IPS DF 4.7 (cell line): ENCODE measurements at regions not wholly inside any gene's neighbourhood (a gene's known extent, or its start where the extent isn't known, plus 50 kb on each side); places are given as distances from the start of the nearest gene placed in this dataset.
"Not testable (repeated sequence)": the region's sequence is repeated elsewhere in the genome, so short reads cannot be mapped to it uniquely, and the experiment has no call there.

Experiments
- DNase-seq: peaks from one replicate; pipeline ENCODE4 v3.0.0-alpha.2; 2013; ENCODE audit warnings: low spot score; ENCODE audit errors: extremely low read depth

DNA sequence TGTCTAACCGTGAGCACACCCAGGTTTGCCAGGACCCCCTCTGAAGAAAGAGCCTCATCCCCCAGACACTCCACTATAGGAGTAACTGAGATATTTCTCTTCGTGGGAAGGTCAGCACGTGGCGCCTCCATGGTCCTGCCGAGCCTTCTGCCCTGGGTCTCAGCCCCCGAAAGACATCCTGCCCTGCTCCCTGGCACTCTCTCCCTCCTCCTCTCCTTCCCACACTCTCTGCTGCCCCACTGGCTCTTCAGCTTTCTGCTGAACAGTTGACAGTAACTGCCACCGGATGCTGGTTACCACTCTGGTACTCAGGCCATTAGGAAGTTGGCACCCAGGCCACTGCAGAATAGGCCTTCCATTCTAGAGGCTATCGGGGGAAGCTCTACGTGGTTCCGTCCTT, 185.2 kb downstream of the UACA start:
- DNase-seq: no peak

DNA sequence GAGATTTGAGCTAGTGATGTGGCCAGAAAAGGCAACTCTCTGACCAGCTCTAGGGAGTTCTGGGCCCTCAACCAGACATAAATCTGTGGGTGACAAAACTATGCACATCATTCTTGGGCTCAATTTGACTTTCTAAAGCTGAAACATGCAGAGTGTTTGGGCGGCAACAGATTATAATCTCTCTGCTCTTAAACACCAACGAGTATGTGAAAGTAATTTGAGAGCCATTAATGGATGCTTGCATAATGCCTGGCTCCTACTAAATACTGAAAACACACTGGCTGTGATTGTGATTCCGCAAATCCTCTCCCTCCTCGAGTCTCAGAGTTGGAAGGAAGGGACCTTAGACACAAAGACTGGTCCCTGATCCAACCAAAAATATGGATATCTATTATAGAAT, 186.7 kb downstream of the UACA start:
- no peak for DNase-seq

DNA sequence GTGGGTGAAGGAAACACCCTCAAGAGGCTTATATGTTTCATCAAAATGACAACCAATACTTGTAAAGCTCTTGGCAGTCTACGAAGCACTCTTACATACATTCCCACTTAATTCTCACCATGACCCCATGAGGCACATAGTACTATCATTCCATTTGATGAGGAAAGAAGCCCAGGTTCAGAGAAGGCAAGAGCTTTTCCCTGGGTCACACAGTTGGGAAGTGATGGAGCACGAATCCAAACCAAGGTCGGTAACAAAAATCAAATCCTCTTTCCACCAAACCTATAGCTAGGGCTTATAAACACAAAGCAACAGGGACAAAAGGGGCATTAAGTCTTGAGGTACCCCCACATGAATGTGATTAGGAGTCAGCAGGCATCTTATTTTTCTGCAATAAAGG, 187.1 kb downstream of the UACA start:
- no peak for DNase-seq

DNA sequence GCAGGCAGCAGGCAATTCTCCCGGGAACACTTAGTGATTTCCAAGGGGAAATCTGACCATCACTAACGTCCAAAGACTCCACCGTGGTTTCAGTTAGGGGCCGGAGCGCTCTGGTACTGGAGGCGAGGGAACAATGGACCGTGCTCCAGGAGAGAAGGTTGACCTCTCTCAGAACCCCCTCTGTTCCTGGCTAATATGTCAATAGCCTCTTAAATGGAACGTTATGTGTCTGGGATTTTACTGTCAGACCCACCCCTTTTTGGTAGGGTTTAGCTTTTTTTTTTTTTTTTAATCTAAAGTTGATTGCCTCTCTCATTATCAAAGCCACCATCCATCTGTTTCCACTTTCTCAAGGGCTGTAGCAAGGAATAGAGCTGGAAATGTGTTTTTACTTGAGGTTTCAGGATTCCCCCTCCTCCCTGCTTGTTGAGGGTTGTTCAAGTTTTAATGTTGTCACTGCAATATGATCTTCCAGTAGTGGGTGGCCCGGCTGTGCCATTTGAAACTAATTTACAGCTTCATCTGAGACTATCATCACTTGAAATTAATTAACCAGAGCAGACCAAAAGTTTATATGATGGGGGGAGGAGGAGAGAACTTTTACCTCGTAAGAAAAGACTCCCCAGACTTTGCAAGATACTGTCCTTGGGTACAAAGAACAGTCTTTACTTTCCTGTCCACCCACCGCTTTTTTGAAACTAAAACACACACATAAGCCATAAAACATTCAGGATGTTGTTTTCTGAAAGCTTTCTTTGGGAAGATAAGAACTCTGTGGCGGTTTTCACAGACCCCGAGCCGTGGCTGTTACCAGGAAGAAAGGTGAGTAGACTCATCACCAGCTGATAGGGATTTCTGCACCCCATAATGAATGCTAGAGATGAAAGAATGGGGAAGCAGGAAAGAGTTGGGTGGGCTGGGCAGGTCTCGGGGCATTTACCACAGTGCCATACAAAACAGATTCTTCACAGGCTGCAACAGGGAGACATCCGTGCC, 187.8 kb downstream of the UACA start:
- DNase-seq: no peak

DNA sequence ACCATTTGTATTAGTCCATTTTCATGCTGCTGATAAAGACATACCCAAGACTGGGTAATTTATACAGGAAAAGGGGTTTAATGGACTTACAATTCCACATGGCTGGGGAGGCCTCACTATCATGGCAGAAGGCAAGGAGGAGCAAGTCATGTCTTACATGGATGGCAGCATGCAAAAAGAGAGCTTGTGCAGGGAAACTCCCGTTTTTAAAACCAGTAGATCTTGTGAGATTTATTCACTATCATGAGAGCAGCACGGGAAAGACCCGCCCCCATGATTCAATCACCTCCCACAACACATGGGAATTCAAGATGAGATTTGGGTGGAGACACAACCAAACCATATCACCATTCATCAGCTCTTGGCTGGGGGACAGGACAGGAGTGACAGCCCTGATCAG, 189.0 kb downstream of the UACA start:
- DNase-seq: not testable (repeated sequence)

DNA sequence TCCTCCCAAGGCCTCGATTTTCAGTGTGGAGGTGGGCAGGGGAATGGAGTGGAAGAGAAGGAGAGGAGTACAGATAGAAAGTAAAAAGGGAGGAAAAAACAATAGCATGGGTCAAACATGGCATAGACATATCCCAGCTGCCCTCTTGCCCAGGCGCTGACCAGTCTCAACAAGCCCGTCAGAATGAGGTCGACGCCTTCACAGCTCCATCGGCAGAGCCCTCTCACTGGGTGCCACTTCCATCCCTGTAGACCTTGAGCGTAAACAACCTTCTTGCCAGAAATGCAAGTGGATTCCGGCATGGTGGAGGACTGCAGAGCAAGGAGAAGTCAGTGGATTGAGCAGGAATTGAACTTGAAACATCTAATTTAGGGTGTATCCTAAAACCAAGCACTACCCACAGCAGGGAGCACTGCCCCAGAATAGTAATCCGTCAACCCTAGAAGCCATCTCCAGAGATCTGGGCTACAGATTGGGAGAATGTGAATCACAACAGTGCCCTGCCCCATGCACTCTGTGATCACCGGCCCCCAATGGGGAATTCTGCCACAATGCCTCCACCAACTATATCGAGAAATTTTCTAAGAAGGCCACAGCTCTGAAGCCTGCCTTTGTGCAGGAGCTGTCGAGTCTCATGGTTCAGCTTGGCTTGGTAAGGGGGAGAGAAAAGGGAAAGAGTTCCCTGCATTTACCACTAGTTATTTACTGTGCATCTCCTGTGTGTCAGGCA, 190.1 kb downstream of the UACA start:
- no peak for DNase-seq

DNA sequence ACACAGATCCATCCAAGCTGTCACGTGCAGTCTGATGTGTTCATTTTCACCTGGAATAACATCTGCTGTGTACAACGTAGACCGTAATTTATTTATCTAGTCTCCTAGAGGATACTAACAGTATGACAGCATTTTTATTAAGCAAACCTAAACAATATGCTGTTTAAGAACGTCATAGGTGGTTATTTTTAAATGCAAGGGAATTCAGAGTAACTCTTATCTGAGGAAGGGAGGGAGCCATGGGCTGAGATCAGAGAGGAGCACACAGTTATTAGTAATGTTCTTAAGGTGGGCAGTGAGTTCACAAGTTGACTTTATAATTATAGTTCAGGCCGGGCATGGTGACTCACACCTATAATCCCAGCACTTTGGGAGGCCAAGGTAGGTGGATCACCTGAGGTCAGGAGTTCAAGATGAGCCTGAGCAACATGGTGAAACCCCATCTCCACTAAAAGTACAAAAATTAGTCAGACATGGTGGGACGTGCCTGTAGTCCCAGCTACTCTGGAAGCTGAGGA, 193.6 kb downstream of the UACA start:
- no peak for DNase-seq

DNA sequence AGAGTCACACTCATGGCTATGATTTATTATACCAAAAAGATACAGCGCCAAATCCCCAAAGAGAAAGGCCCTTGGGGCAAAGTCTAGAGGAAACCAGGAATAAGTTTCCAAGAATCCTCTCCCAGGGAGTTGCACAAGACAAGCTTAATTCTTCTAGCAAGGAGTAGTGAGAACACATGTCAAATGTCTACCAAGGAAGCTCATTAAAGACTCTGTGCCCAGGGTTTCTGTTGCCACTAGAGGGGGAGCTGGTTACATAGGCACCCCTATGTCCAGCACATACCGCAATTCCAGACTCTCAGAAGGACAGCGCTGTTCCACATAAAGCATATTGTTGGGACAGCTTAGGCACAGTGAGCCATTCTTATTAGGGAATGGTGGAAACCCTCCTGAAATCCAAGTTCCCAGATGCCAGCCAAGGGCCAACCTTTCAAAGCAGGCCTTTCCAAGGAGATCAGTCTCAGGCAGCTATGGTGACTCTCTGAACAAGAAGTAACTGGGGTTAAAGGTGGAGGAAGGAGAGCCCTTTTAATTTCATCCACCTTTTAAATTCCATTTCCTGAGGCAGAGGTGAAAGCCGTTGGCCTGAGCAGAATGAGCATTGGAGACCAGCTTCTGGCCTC, 194.2 kb downstream of the UACA start:
- DNase-seq: no peak

DNA sequence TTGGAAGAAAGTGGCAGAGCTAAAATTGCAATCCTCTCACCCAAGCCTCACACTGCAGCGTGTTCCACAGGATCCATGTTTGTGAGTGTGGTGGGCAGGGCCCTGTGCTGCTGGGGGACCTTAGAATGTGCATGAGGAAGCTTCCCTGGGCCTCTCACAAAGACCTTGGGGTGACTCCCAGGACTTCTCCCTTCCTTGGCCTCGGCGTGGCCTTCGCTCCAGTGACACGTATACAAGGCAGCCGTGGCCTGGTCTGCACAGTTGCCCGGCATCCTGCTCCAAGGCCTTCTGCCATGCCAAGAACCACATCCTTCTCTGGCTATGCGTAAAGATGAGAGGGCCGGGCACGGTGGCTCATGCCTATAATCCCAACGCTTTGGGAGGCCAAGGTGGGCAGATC, 196.4 kb downstream of the UACA start:
- no peak for DNase-seq

DNA sequence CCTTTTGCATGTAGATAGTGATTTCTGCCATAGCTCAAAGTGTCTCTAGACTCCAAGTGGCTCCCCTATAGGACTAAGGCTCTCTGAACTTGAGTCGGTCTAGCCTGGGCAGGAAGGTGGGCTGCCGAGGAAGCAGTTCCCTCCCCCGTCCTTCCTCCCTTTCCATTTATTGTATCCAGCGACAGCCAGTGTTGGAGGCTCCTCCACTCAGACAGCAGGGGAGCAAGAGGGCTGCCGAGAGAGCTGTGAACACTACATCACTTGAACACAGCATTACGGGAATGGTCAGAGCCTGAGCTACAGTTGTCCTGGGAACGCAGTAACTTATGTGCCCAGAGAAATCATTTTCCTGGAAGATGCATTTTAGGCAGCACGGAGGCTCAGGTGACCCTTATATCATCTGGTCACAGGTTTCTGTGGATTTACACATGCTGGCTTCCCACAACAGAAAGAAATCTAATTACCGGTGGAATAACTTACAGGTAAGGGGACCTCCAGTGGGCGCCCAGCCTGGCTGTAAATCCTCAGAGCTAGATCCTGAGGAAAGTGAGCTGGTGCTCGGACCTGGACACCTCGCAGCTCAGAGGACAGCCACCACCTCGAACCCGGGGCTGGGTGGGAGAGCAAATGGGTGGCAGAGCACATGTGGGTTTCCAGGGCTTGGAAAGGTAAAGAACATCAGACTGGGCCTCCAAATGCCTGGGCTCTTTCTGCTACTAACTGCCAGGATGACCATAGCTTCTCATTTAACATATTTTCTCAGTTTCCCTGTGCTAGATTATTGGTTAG, 197.1 kb downstream of the UACA start:
- DNase-seq: peak; percentile 22

DNA sequence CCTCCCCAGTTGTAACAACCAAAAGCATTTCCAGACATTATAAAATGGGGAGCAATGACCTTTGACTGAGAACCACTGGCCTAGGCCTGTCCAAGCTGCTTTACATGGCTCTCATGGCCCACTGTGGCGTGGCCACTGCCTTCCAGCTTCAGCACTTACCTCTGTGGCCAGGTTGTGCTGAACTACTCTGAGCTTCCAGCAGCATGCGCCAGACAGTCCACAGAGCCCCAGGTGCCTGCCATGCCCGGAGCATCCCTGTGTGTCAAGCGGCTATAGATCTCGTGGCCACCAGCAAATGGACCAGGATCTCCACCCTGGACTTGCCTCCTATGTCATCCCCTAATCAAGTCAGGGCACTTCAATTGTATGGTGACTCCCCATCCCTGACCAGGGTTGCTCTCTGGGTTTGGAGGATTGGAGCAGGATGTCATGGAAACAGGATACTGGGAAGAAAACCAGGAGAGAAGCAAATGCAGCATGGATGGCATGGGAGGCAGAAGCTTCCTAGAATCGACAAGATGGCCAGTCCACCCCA, 199.7 kb downstream of the UACA start:
- DNase-seq: no peak

DNA sequence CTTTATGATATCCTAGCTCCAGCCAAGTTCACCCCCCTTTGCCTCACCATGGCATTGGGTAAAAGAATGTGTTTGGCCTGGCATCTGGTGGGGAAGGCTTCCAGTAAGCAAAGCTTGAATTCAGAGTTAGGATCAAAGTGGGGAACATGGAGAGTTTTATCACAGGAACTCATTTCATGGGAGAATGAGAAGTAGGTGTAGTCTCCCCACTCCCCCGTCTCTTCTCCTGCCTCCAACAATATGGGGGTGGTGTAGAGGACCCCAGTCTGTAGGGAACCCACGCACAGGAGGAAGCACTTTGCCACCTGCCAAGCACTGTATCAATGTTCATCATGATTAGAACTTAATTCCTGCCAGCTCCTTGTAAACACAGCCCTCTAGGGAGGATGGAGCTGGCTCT, 200.5 kb downstream of the UACA start:
- no peak for DNase-seq

DNA sequence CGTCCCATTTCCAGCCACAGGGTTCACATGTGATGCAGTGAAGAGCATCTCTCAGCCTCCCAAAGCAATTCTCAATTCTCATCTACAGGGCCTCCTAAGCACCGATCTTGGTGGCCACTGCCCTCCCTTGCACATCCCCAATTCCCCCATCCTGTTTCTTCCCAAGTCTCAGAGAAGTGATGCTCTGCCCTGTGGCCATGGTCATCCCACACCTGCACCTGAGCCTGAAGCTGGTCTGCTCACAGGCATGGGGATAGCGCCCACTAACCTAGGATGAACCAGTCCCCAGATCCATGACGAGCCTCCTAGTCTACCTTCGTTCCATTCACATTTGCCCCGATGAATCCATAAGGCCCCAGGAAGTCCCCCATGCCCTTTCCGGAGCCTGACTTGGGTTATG, 201.5 kb downstream of the UACA start:
- no peak for DNase-seq

DNA sequence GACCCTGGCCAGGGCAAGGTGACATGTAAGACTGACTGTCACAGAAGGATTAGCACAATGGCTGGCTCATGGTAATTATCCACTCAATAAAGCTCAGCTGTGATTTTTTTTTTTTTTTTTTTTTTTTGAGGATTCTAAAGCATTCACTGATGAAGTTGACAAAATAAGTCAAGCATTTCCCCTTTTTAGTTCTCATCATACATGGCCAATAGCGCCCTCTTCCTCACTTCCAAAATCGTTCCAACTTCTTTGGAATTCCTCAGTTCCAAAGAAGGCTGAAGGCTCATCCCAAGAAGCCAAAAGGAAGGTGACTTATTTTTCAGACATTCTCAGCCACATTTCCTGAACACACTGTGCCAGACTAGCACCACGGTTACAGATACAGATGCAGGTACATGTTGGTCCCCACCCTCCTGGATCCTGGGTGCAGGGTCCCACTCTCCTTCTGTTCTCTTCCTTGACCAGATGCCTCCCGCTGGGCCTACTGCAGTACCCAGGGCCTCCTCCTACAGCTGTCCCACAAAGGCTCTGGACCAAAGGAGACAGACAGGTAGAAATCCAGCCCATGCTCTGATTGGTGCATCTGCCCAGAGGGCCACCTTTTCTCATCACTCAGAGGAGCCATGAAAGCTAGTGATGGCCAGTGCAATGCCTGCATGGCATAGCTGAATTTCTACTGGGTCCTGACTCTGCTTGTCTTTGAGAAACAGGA, 202.6 kb downstream of the UACA start:
- DNase-seq: no peak

DNA sequence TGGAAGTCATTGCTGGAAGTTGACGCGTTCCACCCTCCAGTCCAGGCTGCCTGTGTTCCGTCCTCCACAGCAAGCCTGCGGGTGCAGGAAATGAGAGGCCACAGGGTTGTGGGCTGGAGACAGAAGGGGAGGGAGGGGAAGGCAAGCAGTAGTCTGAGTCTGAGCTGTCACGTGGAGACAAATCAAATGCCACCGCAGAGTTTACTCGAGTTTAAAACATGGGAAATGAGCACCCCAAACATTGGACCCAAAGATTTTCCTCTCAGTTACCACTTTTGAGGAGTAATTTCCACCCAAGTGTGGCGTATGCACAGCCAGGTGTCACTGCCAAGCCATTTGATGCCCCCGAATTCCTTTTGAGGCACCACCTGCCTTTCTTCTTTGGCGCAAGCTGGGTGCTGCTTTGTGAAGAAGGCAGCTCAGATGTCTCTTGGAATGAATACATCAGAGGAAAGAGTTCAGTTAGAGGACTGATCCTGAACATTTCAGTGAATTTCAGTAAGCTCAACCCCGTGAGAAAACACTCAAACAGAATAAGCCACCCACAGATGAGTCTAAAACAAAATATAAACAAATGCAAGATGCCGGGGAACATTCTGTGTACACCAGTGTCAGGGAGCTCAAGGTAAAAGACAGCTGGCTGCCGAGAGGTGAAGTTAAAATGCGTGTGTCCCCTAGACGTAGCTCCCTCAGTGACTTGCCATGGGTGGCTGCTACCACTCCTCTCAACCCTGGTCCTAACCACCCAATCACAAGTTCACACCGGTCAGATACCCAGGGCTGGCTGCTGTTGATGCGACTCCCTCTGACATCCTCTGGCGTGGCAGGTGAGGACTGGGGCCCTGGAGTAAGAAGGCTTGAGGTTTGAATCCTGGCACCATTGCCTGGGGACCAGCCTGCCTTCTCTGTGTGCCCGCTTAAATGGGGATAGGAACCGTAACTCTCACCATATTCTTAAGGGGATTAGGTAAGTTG, 203.8 kb downstream of the UACA start:
- no peak for DNase-seq

DNA sequence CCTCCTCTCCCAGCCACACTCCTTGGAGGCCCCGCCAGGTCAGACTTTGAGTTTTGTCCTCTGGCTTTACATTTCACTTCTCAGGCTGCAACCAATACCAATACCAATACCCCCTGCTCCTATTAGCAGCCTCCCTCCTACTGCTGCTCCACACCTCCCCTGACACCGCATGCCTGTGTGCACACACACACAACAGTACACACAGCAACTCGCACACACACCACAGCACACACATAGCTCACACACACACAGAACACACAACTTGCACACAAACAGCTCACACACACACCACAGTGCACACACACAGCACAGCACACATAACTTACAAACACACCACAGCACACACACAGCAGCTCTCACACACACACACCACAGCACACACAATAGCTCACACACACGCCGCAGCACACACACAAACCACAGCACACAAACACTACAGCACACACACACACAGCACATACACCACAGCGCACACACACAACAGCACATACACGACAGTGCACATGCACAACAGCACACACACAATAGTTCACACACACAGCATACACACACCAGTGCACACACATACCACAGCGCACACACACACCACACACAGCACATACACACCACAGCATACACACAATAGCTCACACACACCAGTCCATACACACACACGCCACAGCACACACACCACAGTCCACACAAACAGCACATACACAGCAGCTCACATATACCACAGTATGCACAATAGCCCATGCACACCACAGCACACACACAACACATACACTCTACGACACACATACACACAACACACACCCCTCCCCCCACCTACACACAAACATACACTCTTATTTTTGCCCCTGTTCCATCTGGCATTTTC, 204.7 kb downstream of the UACA start:
- no peak for DNase-seq

DNA sequence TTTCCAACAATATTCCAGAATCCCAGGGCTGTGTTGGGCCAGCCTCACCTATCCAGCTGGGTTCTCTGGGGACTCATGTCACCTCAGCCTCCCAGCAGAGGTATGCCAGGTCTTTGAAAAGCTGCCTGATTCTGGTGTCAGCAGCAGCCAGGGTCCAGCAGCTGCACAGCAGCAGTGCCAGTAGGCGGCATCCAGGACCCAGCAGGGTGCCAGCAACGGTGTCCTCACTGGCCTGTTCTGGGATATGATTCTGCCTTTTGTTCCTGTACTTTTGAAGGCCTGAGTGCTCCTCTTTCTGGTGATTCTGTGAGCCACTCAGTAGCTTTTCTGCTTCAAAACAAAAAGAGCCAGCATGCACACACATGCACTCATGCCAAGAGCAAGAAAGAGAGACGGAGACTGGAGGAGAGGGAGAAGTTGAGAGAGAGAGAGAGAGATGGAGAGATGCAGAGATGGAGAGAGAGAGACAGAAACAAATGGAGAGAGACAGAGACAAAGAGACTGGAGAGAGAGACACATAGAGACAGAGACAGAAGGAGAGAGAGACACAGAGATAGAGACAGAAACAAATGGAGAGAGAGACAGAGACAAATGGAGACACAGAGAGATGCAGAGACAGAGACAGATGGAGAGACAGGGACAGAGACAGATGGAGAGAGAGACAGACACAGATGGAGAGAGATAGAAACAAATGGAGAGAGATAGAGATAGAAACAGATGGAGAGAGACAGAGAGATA, 205.7 kb downstream of the UACA start:
- no peak for DNase-seq
